ENCODE measurements at regions not wholly inside any gene's neighbourhood (a gene's known extent, or its start where the extent isn't known, plus 50 kb on each side); places are given as distances from the start of the nearest gene placed in this dataset.

DNA sequence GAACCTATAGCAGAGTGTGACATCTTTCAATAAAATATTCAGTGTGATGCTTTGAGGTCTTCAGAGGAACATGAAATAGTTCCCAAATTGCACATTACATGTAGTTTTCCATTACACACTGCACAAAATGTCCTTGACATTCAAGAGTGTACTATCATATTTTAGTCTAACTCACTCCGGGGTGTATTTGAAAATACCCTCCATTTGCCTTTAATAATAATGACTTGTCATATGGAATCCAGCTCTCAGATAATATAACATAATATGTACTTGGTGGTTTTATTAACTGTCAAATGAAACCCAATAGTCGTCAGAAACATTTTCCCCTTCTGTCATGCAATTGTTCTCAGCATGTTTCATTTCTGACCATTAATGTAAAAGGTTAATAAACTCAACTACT lies 176.7 kb upstream of the CDH19 start:
- Histone ChIP-seq H3K9me3 (replicated peaks in 1 of 2; ENCODE audit: control insufficient read depth in 1 of 2, insufficient read depth in 1 of 2, low read length in 2 of 2) (no peaks in the 10 kb centered on the region), H3K4me2 (replicated peaks; ENCODE audit: extremely low read depth, low read length, poor library complexity, severe bottlenecking) (no peak overlapping the region), H3K27me3 (ENCODE audit: control insufficient read depth in 2 of 2, insufficient read depth in 2 of 2, low read length in 2 of 2) (no peaks in the 10 kb centered on the region), H3K4me1 (ENCODE audit: control insufficient read depth in 1 of 2, insufficient read depth in 2 of 2, low read length in 2 of 2) (no peaks in the 10 kb centered on the region), H3K4me3 (replicated peaks in 1 of 3; ENCODE audit: low read depth in 2 of 3, low read length in 3 of 3) (no peak overlapping the region), H3K9ac (ENCODE audit: insufficient read depth, low read length, poor library complexity, severe bottlenecking) (no peak overlapping the region), H2AFZ (ENCODE audit: insufficient read depth, low read depth, low read length, poor library complexity, severe bottlenecking) (no peak overlapping the region), H3K36me3 (replicated peaks in 1 of 2; ENCODE audit: control insufficient read depth in 1 of 2, insufficient read depth in 2 of 2, low read length in 2 of 2) (no peaks in the 10 kb centered on the region), H4K20me1 (ENCODE audit: insufficient read depth, low read length) (no peaks in the 10 kb centered on the region), H3K79me2 (ENCODE audit: insufficient read depth, low read length) (no peaks in the 10 kb centered on the region), H3K27ac (ENCODE audit: low read depth in 1 of 2, low read length in 2 of 2) (no peak overlapping the region)
- intact Hi-C loops (cut with micrococcal nuclease), result no loop called here
- Mint-ChIP-seq H3K27ac (no peak overlapping the region), H3K9me3 (peaks cover 0 to 2% (median 0%) of the 10 kb centered on the region in 7 donors), H3K4me1 (no peaks in the 10 kb centered on the region), H3K4me3 (no peak overlapping the region), H3K36me3 (no peaks in the 10 kb centered on the region), H3K27me3 (ENCODE audit: low read depth in 3 of 3) (no peaks in the 10 kb centered on the region)
- TF ChIP-seq, protein P1, sequence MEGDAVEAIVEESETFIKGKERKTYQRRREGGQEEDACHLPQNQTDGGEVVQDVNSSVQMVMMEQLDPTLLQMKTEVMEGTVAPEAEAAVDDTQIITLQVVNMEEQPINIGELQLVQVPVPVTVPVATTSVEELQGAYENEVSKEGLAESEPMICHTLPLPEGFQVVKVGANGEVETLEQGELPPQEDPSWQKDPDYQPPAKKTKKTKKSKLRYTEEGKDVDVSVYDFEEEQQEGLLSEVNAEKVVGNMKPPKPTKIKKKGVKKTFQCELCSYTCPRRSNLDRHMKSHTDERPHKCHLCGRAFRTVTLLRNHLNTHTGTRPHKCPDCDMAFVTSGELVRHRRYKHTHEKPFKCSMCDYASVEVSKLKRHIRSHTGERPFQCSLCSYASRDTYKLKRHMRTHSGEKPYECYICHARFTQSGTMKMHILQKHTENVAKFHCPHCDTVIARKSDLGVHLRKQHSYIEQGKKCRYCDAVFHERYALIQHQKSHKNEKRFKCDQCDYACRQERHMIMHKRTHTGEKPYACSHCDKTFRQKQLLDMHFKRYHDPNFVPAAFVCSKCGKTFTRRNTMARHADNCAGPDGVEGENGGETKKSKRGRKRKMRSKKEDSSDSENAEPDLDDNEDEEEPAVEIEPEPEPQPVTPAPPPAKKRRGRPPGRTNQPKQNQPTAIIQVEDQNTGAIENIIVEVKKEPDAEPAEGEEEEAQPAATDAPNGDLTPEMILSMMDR (IDR thresholded peaks at IDR 0.05), result no peak
- no CpG with 5 or more reads among the region's 2 CpGs for WGBS (ENCODE audit: insufficient coverage)
- DNase-seq, result no peak

DNA sequence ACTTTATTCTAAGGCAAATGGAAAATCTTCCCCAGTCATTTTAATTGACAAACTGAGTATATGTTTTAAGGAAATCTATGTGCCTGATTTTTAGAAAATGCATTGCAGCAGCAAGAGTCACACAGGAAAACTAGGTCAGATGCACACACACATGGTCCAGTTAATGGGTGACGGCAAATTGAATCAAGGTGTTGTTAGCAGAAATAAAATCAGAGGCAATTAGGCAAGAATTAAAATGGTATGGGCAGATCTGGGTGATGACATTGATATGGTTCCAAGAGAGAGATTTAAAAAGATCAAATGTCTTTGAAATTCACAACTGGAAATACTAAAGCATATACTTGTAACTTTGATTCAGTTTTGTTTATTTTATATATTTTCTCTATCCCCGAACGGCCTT lies 174.2 kb upstream of the CDH19 start:
- Histone ChIP-seq H3K4me2 (replicated peaks; ENCODE audit: extremely low read depth, low read length, poor library complexity, severe bottlenecking) (no peak overlapping the region), H3K4me3 (replicated peaks in 1 of 3; ENCODE audit: low read depth in 2 of 3, low read length in 3 of 3) (no peak overlapping the region), H3K4me1 (ENCODE audit: control insufficient read depth in 1 of 2, insufficient read depth in 2 of 2, low read length in 2 of 2) (no peaks in the 10 kb centered on the region), H2AFZ (ENCODE audit: insufficient read depth, low read depth, low read length, poor library complexity, severe bottlenecking) (no peak overlapping the region), H3K27ac (ENCODE audit: low read depth in 1 of 2, low read length in 2 of 2) (no peak overlapping the region), H4K20me1 (ENCODE audit: insufficient read depth, low read length) (no peaks in the 10 kb centered on the region), H3K9ac (ENCODE audit: insufficient read depth, low read length, poor library complexity, severe bottlenecking) (no peak overlapping the region), H3K9me3 (replicated peaks in 1 of 2; ENCODE audit: control insufficient read depth in 1 of 2, insufficient read depth in 1 of 2, low read length in 2 of 2) (no peaks in the 10 kb centered on the region), H3K27me3 (ENCODE audit: control insufficient read depth in 2 of 2, insufficient read depth in 2 of 2, low read length in 2 of 2) (no peaks in the 10 kb centered on the region), H3K36me3 (replicated peaks in 1 of 2; ENCODE audit: control insufficient read depth in 1 of 2, insufficient read depth in 2 of 2, low read length in 2 of 2) (no peaks in the 10 kb centered on the region), H3K79me2 (ENCODE audit: insufficient read depth, low read length) (no peaks in the 10 kb centered on the region)
- WGBS (ENCODE audit: insufficient coverage), result 80% methylated on average over 1 of the region's 3 CpGs
- Mint-ChIP-seq H3K27ac (no peak overlapping the region), H3K36me3 (no peaks in the 10 kb centered on the region), H3K4me3 (no peak overlapping the region), H3K27me3 (ENCODE audit: low read depth in 3 of 3) (no peaks in the 10 kb centered on the region), H3K9me3 (peaks cover 0 to 2% (median 0%) of the 10 kb centered on the region in 7 donors), H3K4me1 (no peaks in the 10 kb centered on the region)
- intact Hi-C loops (cut with micrococcal nuclease), result no loop called here
- TF ChIP-seq, protein P1 (IDR thresholded peaks at IDR 0.05), result no peak
- no peak for DNase-seq
